ENCODE measurements at regions not wholly inside any gene's neighbourhood (a gene's known extent, or its start where the extent isn't known, plus 50 kb on each side); places are given as distances from the start of the nearest gene placed in this dataset.

GRCh38 chr10:58963723-58964124 lies 212.7 kb upstream of the PHYHIPL start:
- intact Hi-C loops (cut with DNase I): no loop called here
- H3K4me3 ChIP-seq: no peak overlapping the region
- H3K4me1 ChIP-seq: no peaks in the 10 kb centered on the region
- H3K9me3 ChIP-seq: no peaks in the 10 kb centered on the region
- ATAC-seq (no peak), DNase-seq (no peak)
- H3K27me3 ChIP-seq: peaks cover 0 to 8% of the 10 kb centered on the region in 2 donors
- no peak overlapping the region for H3K27ac ChIP-seq
- no peak for TF ChIP-seq CTCF (IDR thresholded peaks at IDR 0.05)
- no peaks in the 10 kb centered on the region for H3K36me3 ChIP-seq

GRCh38 chr10:58965855-58966254 lies 210.6 kb upstream of the PHYHIPL start:
- Histone ChIP-seq H3K27me3 (peaks cover 0 to 8% of the 10 kb centered on the region in 2 donors), H3K4me3 (no peak overlapping the region), H3K36me3 (no peaks in the 10 kb centered on the region), H3K4me1 (no peaks in the 10 kb centered on the region), H3K9me3 (no peaks in the 10 kb centered on the region), H3K27ac (no peak overlapping the region)
- intact Hi-C loops (cut with DNase I): no loop called here
- no peak for TF ChIP-seq CTCF (IDR thresholded peaks at IDR 0.05)
- no peak for DNase-seq
- ATAC-seq: no peak

GRCh38 chr10:58967551-58968388 lies 208.7 kb upstream of the PHYHIPL start:
- intact Hi-C loops (cut with DNase I): no loop called here
- Histone ChIP-seq H3K4me1 (no peaks in the 10 kb centered on the region), H3K36me3 (no peaks in the 10 kb centered on the region), H3K27me3 (peaks cover 0 to 8% of the 10 kb centered on the region in 2 donors), H3K27ac (no peak overlapping the region), H3K4me3 (no peak overlapping the region), H3K9me3 (no peaks in the 10 kb centered on the region)
- no peak for TF ChIP-seq CTCF (IDR thresholded peaks at IDR 0.05)
- peak; percentile 88 for ATAC-seq
- peak; percentile 8 to 75 (median 25) for DNase-seq

GRCh38 chr10:58968389-58968755 lies 208.1 kb upstream of the PHYHIPL start:
- Histone ChIP-seq H3K27ac (no peak overlapping the region), H3K4me3 (no peak overlapping the region), H3K36me3 (no peaks in the 10 kb centered on the region), H3K27me3 (peaks cover 0 to 8% of the 10 kb centered on the region in 2 donors), H3K4me1 (no peaks in the 10 kb centered on the region), H3K9me3 (no peaks in the 10 kb centered on the region)
- intact Hi-C loops (cut with DNase I): no loop called here
- ATAC-seq (no peak), DNase-seq (no peak)
- no peak for TF ChIP-seq CTCF (IDR thresholded peaks at IDR 0.05)

GRCh38 chr10:58969576-58969975 lies 206.9 kb upstream of the PHYHIPL start:
- no peak overlapping the region for H3K4me3 ChIP-seq
- DNase-seq: no peak
- H3K27me3 ChIP-seq: peaks cover 0 to 8% of the 10 kb centered on the region in 2 donors
- no peaks in the 10 kb centered on the region for H3K9me3 ChIP-seq
- H3K27ac ChIP-seq: no peak overlapping the region
- no peaks in the 10 kb centered on the region for H3K4me1 ChIP-seq
- H3K36me3 ChIP-seq: no peaks in the 10 kb centered on the region
- ATAC-seq: no peak
- TF ChIP-seq CTCF (IDR thresholded peaks at IDR 0.05): no peak
- intact Hi-C loops (cut with DNase I): no loop called here

All from left lung (tissue), 4 donors.